Neutrophil (primary cell): ENCODE measurements at regions not wholly inside any gene's neighbourhood (a gene's known extent, or its start where the extent isn't known, plus 50 kb on each side); places are given as distances from the start of the nearest gene placed in this dataset.

ENCODE experiments used
- H3K27ac ChIP-seq: fragments of 200-600 bp; sonication (generic); 2 replicates; pipeline ENCODE4 v1.5.1; 2016; ENCODE audit warnings: mild to moderate bottlenecking, moderate library complexity
- H3K27me3 ChIP-seq: fragments of 200-600 bp; sonication (generic); 2 replicates; pipeline ENCODE4 v1.6.0; 2016; ENCODE audit warnings: mild to moderate bottlenecking
- H3K36me3 ChIP-seq: fragments of 200-600 bp; sonication (generic); 2 replicates; pipeline ENCODE4 v1.5.1; 2017
- H3K4me1 ChIP-seq, 2 experiments: fragments of 200-600 bp in 1 of 2; sonication (generic) in 1 of 2; 1 replicate in 1 of 2; 2 replicates in 1 of 2; pipeline versions ENCODE4 v1.5.1 to v1.6.1; 2013 to 2016; ENCODE audit warnings: low read depth in 1 of 2, low read length in 1 of 2, mild to moderate bottlenecking in 1 of 2, moderate library complexity in 1 of 2; ENCODE audit not compliant: control insufficient read depth in 1 of 2, insufficient read depth in 1 of 2
- H3K4me3 ChIP-seq, 2 experiments: fragments of 200-600 bp in 1 of 2; sonication (generic) in 1 of 2; 1 replicate in 1 of 2; 2 replicates in 1 of 2; pipeline ENCODE4 v1.5.1; 2013 to 2016; ENCODE audit warnings: low read depth in 1 of 2, low read length in 1 of 2, mild to moderate bottlenecking in 1 of 2, moderate library complexity in 1 of 2
- H3K9me3 ChIP-seq: fragments of 200-600 bp; sonication (generic); 2 replicates; pipeline ENCODE4 v1.5.1; 2016
- TF ChIP-seq, protein P1 (sequence below): fragments of 200-600 bp; sonication (generic); IDR thresholded peaks from 2 replicates; pipeline ENCODE4 v1.5.1; 2016; ENCODE audit warnings: antibody characterized with exemption

DNA sequence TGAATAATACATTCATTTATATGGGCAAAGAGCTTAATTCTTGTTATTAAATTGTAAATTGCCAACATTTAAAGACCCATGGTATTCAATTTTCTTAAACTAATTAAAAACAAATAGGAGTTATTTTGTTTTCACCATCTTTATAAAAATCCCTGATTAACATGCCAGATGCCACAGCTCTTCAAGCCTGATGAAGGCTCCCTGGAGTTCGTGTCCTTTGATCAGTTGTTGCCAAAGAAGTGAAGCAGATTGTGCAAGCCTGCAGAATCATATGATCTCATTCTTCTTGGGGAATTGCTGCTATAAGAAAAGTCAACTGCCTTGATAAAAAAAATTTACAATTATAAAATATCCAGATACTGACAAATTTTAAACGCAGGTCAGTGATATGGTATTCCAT lies 288.3 kb upstream of the PPFIA2 start:
- Histone ChIP-seq H3K27me3 (no peaks in the 10 kb centered on the region), H3K4me3 (no peak overlapping the region), H3K36me3 (no peaks in the 10 kb centered on the region), H3K27ac (no peak overlapping the region), H3K4me1 (no peaks in the 10 kb centered on the region), H3K9me3 (no peaks in the 10 kb centered on the region)
- TF ChIP-seq, protein P1, sequence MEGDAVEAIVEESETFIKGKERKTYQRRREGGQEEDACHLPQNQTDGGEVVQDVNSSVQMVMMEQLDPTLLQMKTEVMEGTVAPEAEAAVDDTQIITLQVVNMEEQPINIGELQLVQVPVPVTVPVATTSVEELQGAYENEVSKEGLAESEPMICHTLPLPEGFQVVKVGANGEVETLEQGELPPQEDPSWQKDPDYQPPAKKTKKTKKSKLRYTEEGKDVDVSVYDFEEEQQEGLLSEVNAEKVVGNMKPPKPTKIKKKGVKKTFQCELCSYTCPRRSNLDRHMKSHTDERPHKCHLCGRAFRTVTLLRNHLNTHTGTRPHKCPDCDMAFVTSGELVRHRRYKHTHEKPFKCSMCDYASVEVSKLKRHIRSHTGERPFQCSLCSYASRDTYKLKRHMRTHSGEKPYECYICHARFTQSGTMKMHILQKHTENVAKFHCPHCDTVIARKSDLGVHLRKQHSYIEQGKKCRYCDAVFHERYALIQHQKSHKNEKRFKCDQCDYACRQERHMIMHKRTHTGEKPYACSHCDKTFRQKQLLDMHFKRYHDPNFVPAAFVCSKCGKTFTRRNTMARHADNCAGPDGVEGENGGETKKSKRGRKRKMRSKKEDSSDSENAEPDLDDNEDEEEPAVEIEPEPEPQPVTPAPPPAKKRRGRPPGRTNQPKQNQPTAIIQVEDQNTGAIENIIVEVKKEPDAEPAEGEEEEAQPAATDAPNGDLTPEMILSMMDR: no peak

DNA sequence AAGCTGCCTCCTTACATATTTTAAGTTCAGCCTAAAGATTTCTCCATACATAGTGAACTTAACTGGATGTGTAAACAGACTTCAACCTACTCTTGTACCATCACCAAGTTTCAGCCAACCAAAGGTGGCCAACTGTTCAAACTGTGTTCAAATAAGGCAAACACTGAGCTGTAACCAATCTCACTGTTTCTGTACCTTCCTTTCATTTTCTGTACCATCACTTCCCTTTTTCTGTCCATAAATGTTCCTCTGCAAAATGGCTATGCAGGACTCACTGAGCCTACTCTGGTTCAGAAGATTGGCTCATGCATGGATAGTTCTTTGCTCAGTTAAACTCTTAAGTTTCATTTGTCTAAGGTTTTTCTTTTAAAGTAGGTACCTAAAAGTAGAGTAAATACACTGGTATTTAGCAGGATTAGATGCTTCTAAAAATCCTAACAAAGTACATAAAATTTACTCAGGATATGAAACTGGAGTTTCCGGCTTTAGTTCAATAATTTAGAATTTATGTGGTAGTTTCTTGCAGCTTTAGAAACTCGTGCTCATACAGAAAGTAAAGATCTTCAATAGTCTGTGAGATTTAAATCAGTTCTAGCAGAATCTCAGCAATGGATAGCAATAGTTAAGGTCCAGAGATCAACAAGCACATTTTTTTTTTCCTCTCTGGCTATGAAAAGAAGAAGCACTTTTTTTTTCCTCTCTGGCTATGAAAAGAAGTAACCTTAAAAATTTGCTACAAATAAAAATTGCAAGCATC lies 282.0 kb upstream of the PPFIA2 start:
- H3K4me1 ChIP-seq: no peaks in the 10 kb centered on the region
- TF ChIP-seq, protein P1: no peak
- no peaks in the 10 kb centered on the region for H3K27me3 ChIP-seq
- no peak overlapping the region for H3K4me3 ChIP-seq
- no peaks in the 10 kb centered on the region for H3K36me3 ChIP-seq
- no peak overlapping the region for H3K27ac ChIP-seq
- no peaks in the 10 kb centered on the region for H3K9me3 ChIP-seq

DNA sequence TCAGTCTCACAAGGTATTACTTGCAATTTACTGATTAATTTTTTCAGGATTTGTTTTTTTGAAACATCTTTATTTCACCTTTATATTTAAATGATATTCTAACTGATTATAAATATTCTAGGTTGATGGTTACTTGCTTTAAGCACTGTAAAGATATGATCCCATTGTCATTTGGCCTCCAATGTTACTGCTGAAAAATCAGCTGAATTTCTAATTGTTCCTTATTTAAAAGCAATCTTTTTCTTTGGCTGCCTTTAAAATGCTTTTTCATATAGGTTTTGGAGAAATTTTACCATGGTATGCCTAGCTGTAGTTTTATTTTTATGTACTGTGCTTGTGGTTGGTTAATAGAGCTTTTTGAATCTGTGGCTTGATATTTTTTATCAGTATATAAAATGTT lies 275.6 kb upstream of the PPFIA2 start:
- Histone ChIP-seq H3K4me1 (no peaks in the 10 kb centered on the region), H3K36me3 (no peaks in the 10 kb centered on the region), H3K4me3 (no peak overlapping the region), H3K27ac (no peak overlapping the region), H3K27me3 (no peaks in the 10 kb centered on the region), H3K9me3 (no peaks in the 10 kb centered on the region)
- TF ChIP-seq, protein P1: no peak

DNA sequence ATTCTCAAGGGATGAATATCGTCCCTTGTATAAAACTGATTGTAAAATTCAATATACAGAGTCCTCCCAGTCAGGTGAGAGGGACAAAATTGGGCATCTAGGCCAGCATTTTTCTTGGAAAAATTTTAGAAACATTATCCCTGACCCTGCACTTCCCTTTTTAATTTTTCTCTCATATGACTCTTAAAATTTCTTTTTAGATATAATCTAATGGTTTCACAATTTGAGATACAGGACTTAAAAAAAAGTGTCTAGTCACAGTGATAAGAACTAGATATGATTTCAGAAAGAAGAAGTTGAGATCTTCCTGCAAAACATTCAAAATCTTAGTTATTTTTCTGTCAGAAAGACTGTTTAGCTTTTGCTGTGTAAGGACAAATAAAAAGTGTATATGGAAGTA lies 270.8 kb upstream of the PPFIA2 start:
- Histone ChIP-seq H3K27ac (no peak overlapping the region), H3K27me3 (no peaks in the 10 kb centered on the region), H3K9me3 (no peaks in the 10 kb centered on the region), H3K36me3 (no peaks in the 10 kb centered on the region), H3K4me3 (no peak overlapping the region), H3K4me1 (peaks cover 0 to 4% of the 10 kb centered on the region in 2 experiments)
- TF ChIP-seq, protein P1: no peak

DNA sequence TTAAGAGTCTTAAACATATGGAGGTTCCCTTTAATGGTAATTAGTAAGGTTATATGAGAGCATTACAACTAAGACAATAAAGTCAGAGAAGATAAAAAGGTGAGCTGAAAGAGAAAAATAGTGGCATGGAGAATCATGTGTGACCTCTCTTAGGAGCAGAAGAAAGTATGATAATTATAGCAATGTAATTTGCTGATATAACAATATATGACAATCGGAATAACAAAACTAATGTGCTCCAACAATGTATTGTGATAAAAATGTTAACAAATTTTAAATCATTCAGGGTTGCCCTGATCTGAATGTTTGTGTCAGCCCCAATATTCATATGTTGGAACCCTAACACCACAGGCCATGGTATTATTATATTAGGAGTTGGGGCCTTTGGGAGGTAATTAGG lies 269.6 kb upstream of the PPFIA2 start:
- no peaks in the 10 kb centered on the region for H3K36me3 ChIP-seq
- no peak overlapping the region for H3K4me3 ChIP-seq
- peaks cover 0 to 4% of the 10 kb centered on the region in 2 experiments for H3K4me1 ChIP-seq
- no peak overlapping the region for H3K27ac ChIP-seq
- H3K9me3 ChIP-seq: no peaks in the 10 kb centered on the region
- no peaks in the 10 kb centered on the region for H3K27me3 ChIP-seq
- TF ChIP-seq, protein P1: no peak
